GM12874 (cell line): ENCODE measurements at regions not wholly inside any gene's neighbourhood (a gene's known extent, or its start where the extent isn't known, plus 50 kb on each side); places are given as distances from the start of the nearest gene placed in this dataset.

Experiments
- TF ChIP-seq, protein P1 (sequence below): IDR thresholded peaks from 2 replicates; pipeline ENCODE4 v1.5.1; 2011; ENCODE audit warnings: low read depth, mild to moderate bottlenecking, control low read depth, low read length, moderate library complexity; ENCODE audit not compliant: insufficient read depth

GRCh38 chr17:5897275-5897911 is 172.8 kb upstream of the WSCD1 start:
- TF ChIP-seq, protein P1, sequence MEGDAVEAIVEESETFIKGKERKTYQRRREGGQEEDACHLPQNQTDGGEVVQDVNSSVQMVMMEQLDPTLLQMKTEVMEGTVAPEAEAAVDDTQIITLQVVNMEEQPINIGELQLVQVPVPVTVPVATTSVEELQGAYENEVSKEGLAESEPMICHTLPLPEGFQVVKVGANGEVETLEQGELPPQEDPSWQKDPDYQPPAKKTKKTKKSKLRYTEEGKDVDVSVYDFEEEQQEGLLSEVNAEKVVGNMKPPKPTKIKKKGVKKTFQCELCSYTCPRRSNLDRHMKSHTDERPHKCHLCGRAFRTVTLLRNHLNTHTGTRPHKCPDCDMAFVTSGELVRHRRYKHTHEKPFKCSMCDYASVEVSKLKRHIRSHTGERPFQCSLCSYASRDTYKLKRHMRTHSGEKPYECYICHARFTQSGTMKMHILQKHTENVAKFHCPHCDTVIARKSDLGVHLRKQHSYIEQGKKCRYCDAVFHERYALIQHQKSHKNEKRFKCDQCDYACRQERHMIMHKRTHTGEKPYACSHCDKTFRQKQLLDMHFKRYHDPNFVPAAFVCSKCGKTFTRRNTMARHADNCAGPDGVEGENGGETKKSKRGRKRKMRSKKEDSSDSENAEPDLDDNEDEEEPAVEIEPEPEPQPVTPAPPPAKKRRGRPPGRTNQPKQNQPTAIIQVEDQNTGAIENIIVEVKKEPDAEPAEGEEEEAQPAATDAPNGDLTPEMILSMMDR = no peak

GRCh38 chr17:5898406-5898805 is 171.8 kb upstream of the WSCD1 start:
- TF ChIP-seq, protein P1 = no peak

GRCh38 chr17:5899496-5900195 is 170.5 kb upstream of the WSCD1 start:
- TF ChIP-seq, protein P1 = no peak

- TF ChIP-seq, protein P1 = no peak
Observed at GRCh38 chr17:5901731-5902130, 168.4 kb upstream of the WSCD1 start.

DNA sequence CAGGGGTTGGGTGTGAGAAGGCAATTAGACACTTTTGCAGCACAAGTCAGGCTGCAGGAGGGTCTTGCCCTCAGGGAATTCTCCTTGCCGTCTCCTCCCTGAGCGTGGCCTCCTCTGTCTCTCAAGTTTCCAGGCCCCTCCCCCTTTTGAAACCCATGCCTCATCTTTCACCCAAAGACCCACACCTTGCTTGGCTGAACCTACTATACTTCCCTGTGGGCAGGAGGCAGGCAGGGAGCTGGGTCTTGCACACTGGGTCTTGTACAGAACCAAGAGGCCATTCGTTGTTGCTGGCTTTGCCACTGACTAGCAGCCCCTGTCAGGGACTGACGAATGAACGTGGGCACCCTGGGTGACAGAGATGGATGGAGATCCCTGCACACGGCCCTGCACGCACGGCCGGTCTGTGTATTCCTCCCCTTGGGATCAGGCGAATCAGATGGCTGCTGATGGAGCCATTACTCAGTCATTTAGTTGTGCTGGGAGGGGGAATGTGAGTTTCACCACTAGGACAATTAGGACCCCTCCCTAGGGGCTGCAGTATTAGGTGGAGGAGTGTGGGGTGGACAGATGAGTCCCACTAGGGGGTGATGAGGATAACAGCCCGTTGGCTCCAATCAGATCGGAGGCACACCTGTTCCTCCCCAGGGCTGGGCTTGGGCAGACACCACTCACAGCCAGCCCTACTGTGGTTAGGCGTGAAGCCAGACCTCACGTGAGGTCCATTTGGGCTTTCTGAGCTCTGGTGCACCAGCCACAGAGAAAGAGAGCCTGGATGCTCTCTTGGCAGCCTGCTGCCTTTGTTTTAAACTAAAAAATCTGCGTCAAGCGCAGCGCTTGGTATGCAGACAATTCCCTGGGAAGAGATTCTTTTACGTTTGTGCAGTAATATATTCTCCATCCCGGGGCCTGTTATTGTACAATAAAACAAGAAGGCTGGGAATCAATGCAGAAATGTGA is 167.7 kb upstream of the WSCD1 start:
- TF ChIP-seq, protein P1 = no peak

- TF ChIP-seq, protein P1 = no peak
Observed at GRCh38 chr17:5911919-5912318, 158.3 kb upstream of the WSCD1 start.

- TF ChIP-seq, protein P1 = no peak
Observed at GRCh38 chr17:5913032-5913531, 157.1 kb upstream of the WSCD1 start.
